A673 (cell line): ENCODE measurements at regions not wholly inside any gene's neighbourhood (a gene's known extent, or its start where the extent isn't known, plus 50 kb on each side); places are given as distances from the start of the nearest gene placed in this dataset.

Source experiments
- BruUV-seq: library from RNA; stranded (reverse); fragments of 400-500 nt; replicated peaks from 2 replicates; lab custom pipeline; 2021; lab: Mats Ljungman, UMichigan
- CTCF ChIA-PET: fragments of 300-600 bp; sonication (Branson Sonifier 250); formaldehyde crosslinking; loops from one replicate; lab custom pipeline; 2022; ENCODE audit warnings: antibody characterized with exemption; lab: Charles Lee
- POLR2A ChIA-PET: fragments of 300-600 bp; sonication (Branson Sonifier 250); formaldehyde crosslinking; loops from one replicate; lab custom pipeline; 2022; ENCODE audit warnings: antibody characterized with exemption; ENCODE audit not compliant: low non-redundant PET; lab: Charles Lee
- DNase-seq: peaks from one replicate; pipeline ENCODE4 v3.0.0-alpha.2; 2015; ENCODE audit warnings: low spot score
- H3K27ac ChIP-seq: fragments of 200-600 bp; sonication (generic); 2 replicates; pipeline ENCODE4 v1.5.1; 2016; ENCODE audit warnings: mixed run types, low read depth, mild to moderate bottlenecking, mixed read lengths, antibody characterized with exemption, low read length; ENCODE audit not compliant: poor library complexity, severe bottlenecking
- H3K27me3 ChIP-seq: fragments of 200-600 bp; sonication (generic); replicated peaks from 2 replicates; pipeline ENCODE4 v1.6.1; 2017; ENCODE audit warnings: mixed run types, low read depth, mild to moderate bottlenecking, mixed read lengths, antibody characterized with exemption, low read length; ENCODE audit not compliant: insufficient read depth, poor library complexity
- H3K36me3 ChIP-seq: fragments of 200-600 bp; sonication (generic); 2 replicates; pipeline ENCODE4 v1.6.1; 2016; ENCODE audit warnings: mixed run types, mild to moderate bottlenecking, mixed read lengths, antibody characterized with exemption, low read length; ENCODE audit not compliant: insufficient read depth, poor library complexity, severe bottlenecking
- H3K4me1 ChIP-seq: fragments of 200-600 bp; sonication (generic); 2 replicates; pipeline ENCODE4 v1.6.1; 2017; ENCODE audit warnings: mixed run types, mild to moderate bottlenecking, mixed read lengths, antibody characterized with exemption, low read length; ENCODE audit not compliant: insufficient read depth, poor library complexity, severe bottlenecking
- H3K4me3 ChIP-seq: fragments of 200-600 bp; sonication (generic); 2 replicates; pipeline ENCODE4 v1.5.1; 2016; ENCODE audit warnings: low read depth, mixed run types, mild to moderate bottlenecking, mixed read lengths, low read length; ENCODE audit not compliant: poor library complexity, severe bottlenecking
- H3K9me3 ChIP-seq: fragments of 200-600 bp; sonication (generic); 2 replicates; pipeline ENCODE4 v1.6.1; 2016; ENCODE audit warnings: mixed run types, low read depth, mild to moderate bottlenecking, mixed read lengths, antibody characterized with exemption, low read length; ENCODE audit not compliant: poor library complexity, severe bottlenecking
- CTCF ChIP-seq: fragments of 300-800, 200-600 bp; sonication (generic); conservative IDR thresholded peaks from 2 replicates; pipeline ENCODE4 v1.5.1; 2017; ENCODE audit warnings: low read depth, mild to moderate bottlenecking, antibody characterized with exemption, low read length, moderate library complexity, mixed read lengths
- EZH2 ChIP-seq: fragments of 200-600 bp; sonication (generic); IDR thresholded peaks from 2 replicates; pipeline ENCODE4 v1.6.1; 2017; ENCODE audit warnings: borderline replicate concordance, low read depth, mild to moderate bottlenecking, mixed read lengths, antibody characterized with exemption, low read length; ENCODE audit not compliant: poor library complexity, severe bottlenecking
- intact Hi-C: fragments of 100-400 bp; cut with micrococcal nuclease; formaldehyde crosslinking; loops from one replicate; pipeline ENCODE4 v1.10.0; 2022; ENCODE audit not compliant: unreplicated experiment

DNA sequence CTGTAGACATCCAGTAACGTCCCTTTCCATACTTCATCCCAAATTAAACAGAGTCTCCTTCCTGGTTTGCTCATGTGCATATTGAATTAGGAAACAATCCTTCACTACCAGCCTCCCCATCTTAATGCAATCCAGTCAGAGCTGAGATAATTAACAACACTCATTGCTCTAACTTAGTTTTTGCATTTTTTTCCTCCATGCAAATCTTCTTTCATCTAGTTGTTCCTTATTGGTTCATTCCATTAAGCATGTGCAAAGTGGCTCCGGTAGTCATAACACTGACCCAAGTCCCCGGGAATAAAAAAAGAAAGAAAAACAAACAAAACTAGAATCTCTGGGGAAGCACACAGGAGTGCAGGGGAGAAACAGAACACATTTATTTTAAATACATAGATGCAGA is 1176.1 kb downstream of the GATA3 start:
- TF ChIP-seq CTCF (no peak), EZH2 (no peak)
- ChIA-PET POLR2A (no interaction called here), CTCF (no interaction called here)
- no peaks in the 10 kb centered on the region for H3K36me3 ChIP-seq
- no peak overlapping the region for H3K4me3 ChIP-seq
- no peaks in the 10 kb centered on the region for H3K9me3 ChIP-seq
- no peak for DNase-seq
- H3K27ac ChIP-seq = no peak overlapping the region
- peaks cover 4% of the 10 kb centered on the region for H3K27me3 ChIP-seq
- intact Hi-C loops = no loop called here
- no TSS peak for BruUV-seq
- no peaks in the 10 kb centered on the region for H3K4me1 ChIP-seq

DNA sequence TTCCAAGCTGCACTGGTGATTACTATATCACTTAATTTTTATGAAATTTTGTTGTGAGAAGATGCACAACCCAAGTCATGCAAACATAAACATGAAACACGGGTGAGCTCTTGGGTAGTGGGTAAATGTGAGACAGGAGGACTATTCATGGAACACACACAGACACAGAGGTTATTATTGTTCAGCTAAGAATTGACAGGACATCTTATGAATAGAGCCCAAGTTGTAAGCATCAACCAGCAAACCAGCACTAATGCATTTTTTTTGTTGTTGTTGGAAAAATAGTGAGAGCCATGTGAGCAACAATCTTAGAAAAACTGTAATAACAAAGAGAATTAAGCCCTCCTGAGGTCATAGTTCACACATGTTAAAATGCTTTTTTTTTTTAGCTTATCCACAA is 1179.7 kb downstream of the GATA3 start:
- BruUV-seq = no TSS peak
- no peak for TF ChIP-seq CTCF
- no peak for TF ChIP-seq EZH2
- intact Hi-C loops = no loop called here
- ChIA-PET POLR2A (no interaction called here), CTCF (no interaction called here)
- no peak for DNase-seq
- Histone ChIP-seq H3K4me1 (no peaks in the 10 kb centered on the region), H3K36me3 (no peaks in the 10 kb centered on the region), H3K27ac (no peak overlapping the region), H3K9me3 (no peaks in the 10 kb centered on the region), H3K27me3 (no peaks in the 10 kb centered on the region), H3K4me3 (no peak overlapping the region)

DNA sequence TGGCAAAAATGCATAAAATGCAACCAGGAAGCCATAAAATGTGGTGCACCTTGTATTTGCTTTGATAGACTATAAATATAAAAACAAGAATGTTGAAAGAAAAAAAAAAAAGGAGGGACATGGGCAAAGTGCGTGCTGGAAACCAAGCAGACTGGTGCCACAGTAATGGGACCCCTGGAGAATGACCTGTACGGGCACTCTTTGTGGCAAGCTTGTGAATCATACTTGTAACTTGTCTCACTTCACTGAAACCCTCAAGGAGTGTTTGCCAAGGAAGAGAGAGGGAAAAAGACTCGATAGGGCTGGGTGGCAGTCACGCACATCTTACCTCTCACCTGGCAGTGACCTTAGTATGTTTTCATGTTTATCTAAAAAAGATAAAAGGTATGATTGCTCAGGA is 1183.6 kb downstream of the GATA3 start:
- Histone ChIP-seq H3K36me3 (no peaks in the 10 kb centered on the region), H3K27me3 (no peaks in the 10 kb centered on the region), H3K9me3 (no peaks in the 10 kb centered on the region), H3K4me3 (no peak overlapping the region), H3K4me1 (no peaks in the 10 kb centered on the region), H3K27ac (no peak overlapping the region)
- no peak for DNase-seq
- intact Hi-C loops = no loop called here
- POLR2A ChIA-PET = no interaction called here
- no TSS peak for BruUV-seq
- TF ChIP-seq CTCF = no peak
- CTCF ChIA-PET = no interaction called here
